ENCODE measurements at regions not wholly inside any gene's neighbourhood (a gene's known extent, or its start where the extent isn't known, plus 50 kb on each side); places are given as distances from the start of the nearest gene placed in this dataset.
"Not testable (repeated sequence)": the region's sequence is repeated elsewhere in the genome, so short reads cannot be mapped to it uniquely, and the experiment has no call there.

- no peak for DNase-seq
Measured at GRCh38 chrX:46298821-46299220, 246.4 kb downstream of the ZNF674 start.

- DNase-seq: no peak
Measured at GRCh38 chrX:46295963-46296362, 249.3 kb downstream of the ZNF674 start.

GRCh38 chrX:46294234-46294633 is 251.0 kb downstream of the ZNF674 start:
- no peak for DNase-seq

- no peak for DNase-seq
Measured at GRCh38 chrX:46279925-46280313, 265.3 kb downstream of the ZNF674 start.

- DNase-seq: no peak
Measured at GRCh38 chrX:46279214-46279924, 265.9 kb downstream of the ZNF674 start.

GRCh38 chrX:46278572-46278971 is 266.6 kb downstream of the ZNF674 start:
- no peak for DNase-seq

- no peak for DNase-seq
Measured at GRCh38 chrX:46268412-46268811, 276.8 kb downstream of the ZNF674 start.

GRCh38 chrX:46263494-46263893 is 281.7 kb downstream of the ZNF674 start:
- no peak for DNase-seq

- no peak for DNase-seq
Measured at GRCh38 chrX:46262304-46262703, 282.9 kb downstream of the ZNF674 start.

GRCh38 chrX:46260499-46260898 is 284.7 kb downstream of the ZNF674 start:
- DNase-seq: no peak

GRCh38 chrX:46258356-46258755 is 286.9 kb downstream of the ZNF674 start:
- no peak for DNase-seq

- no peak for DNase-seq
Measured at GRCh38 chrX:46257451-46257879, 287.8 kb downstream of the ZNF674 start.

- DNase-seq: no peak
Measured at GRCh38 chrX:46256875-46257274, 288.3 kb downstream of the ZNF674 start.

GRCh38 chrX:46255046-46255445 is 290.2 kb downstream of the ZNF674 start:
- DNase-seq: no peak

GRCh38 chrX:46254641-46255040 is 290.6 kb downstream of the ZNF674 start:
- no peak for DNase-seq

GRCh38 chrX:46251755-46252154 is 293.5 kb downstream of the ZNF674 start:
- DNase-seq: no peak

GRCh38 chrX:46250151-46250550 is 295.1 kb downstream of the ZNF674 start:
- DNase-seq: no peak

GRCh38 chrX:46247456-46247855 is 297.8 kb downstream of the ZNF674 start:
- no peak for DNase-seq

GRCh38 chrX:46244451-46244850 is 300.8 kb downstream of the ZNF674 start:
- no peak for DNase-seq

- no peak for DNase-seq
Measured at GRCh38 chrX:46236411-46236810, 308.8 kb downstream of the ZNF674 start.

- no peak for DNase-seq
Measured at GRCh38 chrX:46235778-46236177, 309.4 kb downstream of the ZNF674 start.

- no peak for DNase-seq
Measured at GRCh38 chrX:46234775-46235174, 310.4 kb downstream of the ZNF674 start.

- DNase-seq: no peak
Measured at GRCh38 chrX:46228389-46228788, 316.8 kb downstream of the ZNF674 start.

GRCh38 chrX:46226422-46226821 is 318.8 kb downstream of the ZNF674 start:
- no peak for DNase-seq

GRCh38 chrX:46223499-46223898 is 321.7 kb downstream of the ZNF674 start:
- not testable (repeated sequence) for DNase-seq

Measured in CD4-positive, alpha-beta T cell treated with Interleukin-15 for 1 hour (primary cell).